ENCODE measurements at regions not wholly inside any gene's neighbourhood (a gene's known extent, or its start where the extent isn't known, plus 50 kb on each side); places are given as distances from the start of the nearest gene placed in this dataset.

DNA sequence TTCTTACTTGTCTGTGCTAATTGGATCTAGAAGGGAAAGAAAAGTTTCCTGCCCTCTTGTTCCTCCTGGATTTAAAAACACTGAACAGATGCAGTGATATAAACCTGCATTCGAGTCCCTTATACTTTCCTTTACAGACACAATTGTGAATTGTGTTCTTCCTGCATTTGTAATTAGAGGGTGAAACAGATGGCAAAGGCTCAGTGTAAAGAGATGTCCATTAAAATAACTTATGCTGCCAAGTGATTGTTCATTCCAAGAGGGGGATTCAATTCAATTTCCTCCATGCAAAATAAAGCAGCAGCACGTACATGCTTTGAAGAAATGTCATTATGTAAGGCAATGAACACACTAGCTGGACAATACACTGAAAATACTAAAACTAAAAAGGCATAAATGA is 248.3 kb upstream of the LRIG3 start (continued):
- no peak for TF ChIP-seq EGR1 (IDR thresholded peaks at IDR 0.05; ENCODE audit: borderline replicate concordance in 1 of 2, low read depth in 2 of 2, low read length in 2 of 2)
- TF ChIP-seq HDAC2 (IDR thresholded peaks at IDR 0.05): no peak
- TF ChIP-seq, protein P1, sequence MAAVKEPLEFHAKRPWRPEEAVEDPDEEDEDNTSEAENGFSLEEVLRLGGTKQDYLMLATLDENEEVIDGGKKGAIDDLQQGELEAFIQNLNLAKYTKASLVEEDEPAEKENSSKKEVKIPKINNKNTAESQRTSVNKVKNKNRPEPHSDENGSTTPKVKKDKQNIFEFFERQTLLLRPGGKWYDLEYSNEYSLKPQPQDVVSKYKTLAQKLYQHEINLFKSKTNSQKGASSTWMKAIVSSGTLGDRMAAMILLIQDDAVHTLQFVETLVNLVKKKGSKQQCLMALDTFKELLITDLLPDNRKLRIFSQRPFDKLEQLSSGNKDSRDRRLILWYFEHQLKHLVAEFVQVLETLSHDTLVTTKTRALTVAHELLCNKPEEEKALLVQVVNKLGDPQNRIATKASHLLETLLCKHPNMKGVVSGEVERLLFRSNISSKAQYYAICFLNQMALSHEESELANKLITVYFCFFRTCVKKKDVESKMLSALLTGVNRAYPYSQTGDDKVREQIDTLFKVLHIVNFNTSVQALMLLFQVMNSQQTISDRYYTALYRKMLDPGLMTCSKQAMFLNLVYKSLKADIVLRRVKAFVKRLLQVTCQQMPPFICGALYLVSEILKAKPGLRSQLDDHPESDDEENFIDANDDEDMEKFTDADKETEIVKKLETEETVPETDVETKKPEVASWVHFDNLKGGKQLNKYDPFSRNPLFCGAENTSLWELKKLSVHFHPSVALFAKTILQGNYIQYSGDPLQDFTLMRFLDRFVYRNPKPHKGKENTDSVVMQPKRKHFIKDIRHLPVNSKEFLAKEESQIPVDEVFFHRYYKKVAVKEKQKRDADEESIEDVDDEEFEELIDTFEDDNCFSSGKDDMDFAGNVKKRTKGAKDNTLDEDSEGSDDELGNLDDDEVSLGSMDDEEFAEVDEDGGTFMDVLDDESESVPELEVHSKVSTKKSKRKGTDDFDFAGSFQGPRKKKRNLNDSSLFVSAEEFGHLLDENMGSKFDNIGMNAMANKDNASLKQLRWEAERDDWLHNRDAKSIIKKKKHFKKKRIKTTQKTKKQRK (IDR thresholded peaks at IDR 0.05; ENCODE audit: low read depth, low read length): no peak
- no peak for TF ChIP-seq WRNIP1 (IDR thresholded peaks at IDR 0.05; ENCODE audit: borderline replicate concordance, low read depth, low read length)
- TF ChIP-seq KDM1A (IDR thresholded peaks at IDR 0.05; ENCODE audit: borderline replicate concordance): no peak
- no peak for TF ChIP-seq MEF2B (IDR thresholded peaks at IDR 0.05; ENCODE audit: partially characterized antibody, poor library complexity, severe bottlenecking)
- TF ChIP-seq, protein P2, sequence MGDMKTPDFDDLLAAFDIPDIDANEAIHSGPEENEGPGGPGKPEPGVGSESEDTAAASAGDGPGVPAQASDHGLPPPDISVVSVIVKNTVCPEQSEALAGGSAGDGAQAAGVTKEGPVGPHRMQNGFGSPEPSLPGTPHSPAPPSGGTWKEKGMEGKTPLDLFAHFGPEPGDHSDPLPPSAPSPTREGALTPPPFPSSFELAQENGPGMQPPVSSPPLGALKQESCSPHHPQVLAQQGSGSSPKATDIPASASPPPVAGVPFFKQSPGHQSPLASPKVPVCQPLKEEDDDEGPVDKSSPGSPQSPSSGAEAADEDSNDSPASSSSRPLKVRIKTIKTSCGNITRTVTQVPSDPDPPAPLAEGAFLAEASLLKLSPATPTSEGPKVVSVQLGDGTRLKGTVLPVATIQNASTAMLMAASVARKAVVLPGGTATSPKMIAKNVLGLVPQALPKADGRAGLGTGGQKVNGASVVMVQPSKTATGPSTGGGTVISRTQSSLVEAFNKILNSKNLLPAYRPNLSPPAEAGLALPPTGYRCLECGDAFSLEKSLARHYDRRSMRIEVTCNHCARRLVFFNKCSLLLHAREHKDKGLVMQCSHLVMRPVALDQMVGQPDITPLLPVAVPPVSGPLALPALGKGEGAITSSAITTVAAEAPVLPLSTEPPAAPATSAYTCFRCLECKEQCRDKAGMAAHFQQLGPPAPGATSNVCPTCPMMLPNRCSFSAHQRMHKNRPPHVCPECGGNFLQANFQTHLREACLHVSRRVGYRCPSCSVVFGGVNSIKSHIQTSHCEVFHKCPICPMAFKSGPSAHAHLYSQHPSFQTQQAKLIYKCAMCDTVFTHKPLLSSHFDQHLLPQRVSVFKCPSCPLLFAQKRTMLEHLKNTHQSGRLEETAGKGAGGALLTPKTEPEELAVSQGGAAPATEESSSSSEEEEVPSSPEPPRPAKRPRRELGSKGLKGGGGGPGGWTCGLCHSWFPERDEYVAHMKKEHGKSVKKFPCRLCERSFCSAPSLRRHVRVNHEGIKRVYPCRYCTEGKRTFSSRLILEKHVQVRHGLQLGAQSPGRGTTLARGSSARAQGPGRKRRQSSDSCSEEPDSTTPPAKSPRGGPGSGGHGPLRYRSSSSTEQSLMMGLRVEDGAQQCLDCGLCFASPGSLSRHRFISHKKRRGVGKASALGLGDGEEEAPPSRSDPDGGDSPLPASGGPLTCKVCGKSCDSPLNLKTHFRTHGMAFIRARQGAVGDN (IDR thresholded peaks at IDR 0.05): no peak
- no peak for TF ChIP-seq BACH1 (IDR thresholded peaks at IDR 0.05; ENCODE audit: borderline replicate concordance)

All from GM12878 (cell line).